ENCODE measurements at regions not wholly inside any gene's neighbourhood (a gene's known extent, or its start where the extent isn't known, plus 50 kb on each side); places are given as distances from the start of the nearest gene placed in this dataset.

GRCh38 chrX:81348388-81348787 lies 146.5 kb downstream of the SH3BGRL start:
- intact Hi-C loops (cut with DNase I) = no loop called here
- 76% methylated on average over 3 of the region's 3 CpGs for WGBS
- Histone ChIP-seq H3K4me1 (no peaks in the 10 kb centered on the region), H3K4me3 (no peak overlapping the region), H3K27ac (replicated peaks in 1 of 4) (no peak overlapping the region), H3K36me3 (no peaks in the 10 kb centered on the region), H3K27me3 (no peaks in the 10 kb centered on the region), H3K9me3 (no peaks in the 10 kb centered on the region)
- no peak for DNase-seq (ENCODE audit: extremely low spot score)
- no peak for TF ChIP-seq POLR2A (IDR thresholded peaks at IDR 0.05; ENCODE audit: low read depth)
- no peak for TF ChIP-seq CTCF (IDR thresholded peaks at IDR 0.05)
- TF ChIP-seq POLR2AphosphoS5 (IDR thresholded peaks at IDR 0.05) = no peak
- TF ChIP-seq EP300 (IDR thresholded peaks at IDR 0.05) = no peak

DNA sequence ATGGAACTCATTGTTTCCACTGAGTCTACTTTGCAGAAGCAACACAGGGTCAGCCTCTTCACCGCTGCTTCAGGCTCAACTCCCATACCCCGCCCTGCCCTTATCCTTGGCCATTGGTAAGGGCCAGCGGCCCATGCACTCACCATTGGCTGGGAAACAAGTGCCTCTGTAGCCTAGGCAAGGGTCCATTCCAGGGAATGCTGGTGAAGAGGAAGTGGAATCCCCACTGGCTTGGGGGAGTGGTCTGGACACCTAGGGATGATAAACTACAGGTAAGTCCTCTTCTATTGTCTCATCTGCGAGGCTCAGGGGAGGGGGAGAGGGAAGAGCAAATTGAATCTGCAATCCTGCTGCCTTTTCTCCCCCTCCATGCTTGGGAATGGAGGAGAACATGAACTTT lies 153.1 kb downstream of the SH3BGRL start:
- Histone ChIP-seq H3K36me3 (no peaks in the 10 kb centered on the region), H3K4me1 (no peaks in the 10 kb centered on the region), H3K4me3 (no peak overlapping the region), H3K27ac (replicated peaks in 1 of 4) (no peak overlapping the region), H3K9me3 (no peaks in the 10 kb centered on the region), H3K27me3 (no peaks in the 10 kb centered on the region)
- TF ChIP-seq POLR2AphosphoS5 (IDR thresholded peaks at IDR 0.05) = no peak
- no peak for TF ChIP-seq POLR2A (IDR thresholded peaks at IDR 0.05; ENCODE audit: low read depth)
- TF ChIP-seq EP300 (IDR thresholded peaks at IDR 0.05) = no peak
- no peak for TF ChIP-seq CTCF (IDR thresholded peaks at IDR 0.05)
- WGBS = 64% methylated on average over 4 of the region's 4 CpGs
- DNase-seq (ENCODE audit: extremely low spot score) = no peak
- intact Hi-C loops (cut with DNase I) = no loop called here

DNA sequence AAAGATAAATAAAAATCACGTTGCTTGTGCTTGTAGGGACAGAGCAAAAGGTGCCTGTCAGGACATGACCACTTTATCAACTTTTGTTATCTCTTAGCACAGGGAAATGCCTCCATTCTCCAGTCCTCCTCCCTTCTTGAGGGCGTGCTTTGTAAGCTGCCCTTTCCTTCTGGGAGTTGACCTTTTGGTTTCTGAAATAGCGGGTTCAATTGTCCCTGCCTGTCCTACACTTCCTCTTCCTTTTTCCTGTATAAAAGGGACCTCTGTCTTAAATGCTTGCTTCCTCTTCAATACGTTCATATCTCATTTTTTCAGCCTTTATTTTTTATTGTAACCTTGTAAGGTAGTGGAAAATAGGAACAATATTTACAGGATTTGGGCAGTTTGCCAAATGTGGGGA lies 153.5 kb downstream of the SH3BGRL start:
- Histone ChIP-seq H3K9me3 (no peaks in the 10 kb centered on the region), H3K4me3 (no peak overlapping the region), H3K27ac (replicated peaks in 1 of 4) (no peak overlapping the region), H3K27me3 (no peaks in the 10 kb centered on the region), H3K36me3 (no peaks in the 10 kb centered on the region), H3K4me1 (no peaks in the 10 kb centered on the region)
- WGBS = 33% methylated on average over 4 of the region's 4 CpGs
- DNase-seq (ENCODE audit: extremely low spot score) = no peak
- TF ChIP-seq POLR2AphosphoS5 (IDR thresholded peaks at IDR 0.05) (no peak), EP300 (IDR thresholded peaks at IDR 0.05) (no peak), CTCF (IDR thresholded peaks at IDR 0.05) (no peak), POLR2A (IDR thresholded peaks at IDR 0.05; ENCODE audit: low read depth) (no peak)
- intact Hi-C loops (cut with DNase I) = no loop called here

GRCh38 chrX:81367291-81367690 lies 165.4 kb downstream of the SH3BGRL start:
- Histone ChIP-seq H3K27me3 (no peaks in the 10 kb centered on the region), H3K9me3 (no peaks in the 10 kb centered on the region), H3K36me3 (no peaks in the 10 kb centered on the region), H3K4me3 (no peak overlapping the region), H3K27ac (replicated peaks in 1 of 4) (no peak overlapping the region), H3K4me1 (no peaks in the 10 kb centered on the region)
- intact Hi-C loops (cut with DNase I) = no loop called here
- no peak for DNase-seq (ENCODE audit: extremely low spot score)
- TF ChIP-seq POLR2A (IDR thresholded peaks at IDR 0.05; ENCODE audit: low read depth) (no peak), EP300 (IDR thresholded peaks at IDR 0.05) (no peak), POLR2AphosphoS5 (IDR thresholded peaks at IDR 0.05) (no peak), CTCF (IDR thresholded peaks at IDR 0.05) (no peak)
- WGBS = 67% methylated on average over 3 of the region's 3 CpGs

DNA sequence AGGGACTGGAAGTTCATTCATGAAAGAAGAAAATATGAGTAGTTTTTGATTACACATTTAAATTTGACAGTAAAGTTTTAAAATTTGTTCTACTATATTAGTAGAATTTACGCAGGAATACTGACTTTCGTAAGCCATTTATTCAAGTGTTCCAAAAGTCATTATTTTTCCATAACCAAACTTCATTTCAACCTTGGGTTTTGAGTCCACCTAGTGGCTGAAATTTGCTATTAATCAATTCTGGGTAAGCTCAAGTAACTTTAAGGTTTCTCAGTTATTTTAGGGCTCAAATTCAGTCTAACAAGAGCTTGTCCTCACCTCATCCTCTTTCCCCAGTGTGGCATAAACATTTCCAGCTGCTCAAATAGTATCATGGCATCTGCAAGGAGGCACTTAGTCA lies 175.4 kb downstream of the SH3BGRL start:
- Histone ChIP-seq H3K36me3 (no peaks in the 10 kb centered on the region), H3K9me3 (no peaks in the 10 kb centered on the region), H3K27me3 (no peaks in the 10 kb centered on the region), H3K27ac (replicated peaks in 1 of 4) (no peak overlapping the region), H3K4me3 (no peak overlapping the region), H3K4me1 (no peaks in the 10 kb centered on the region)
- no peak for DNase-seq (ENCODE audit: extremely low spot score)
- TF ChIP-seq CTCF (IDR thresholded peaks at IDR 0.05) (peak; percentile 49 to 56 (median 54)), EP300 (IDR thresholded peaks at IDR 0.05) (no peak)
- WGBS = 24% methylated on average over 2 of the region's 2 CpGs
- intact Hi-C loops (cut with DNase I) = loop anchor here (2.0 kb wide), 1 partner anchor 203 kb away; no protein-coding TSS in a partner anchor
